ENCODE measurements at regions not wholly inside any gene's neighbourhood (a gene's known extent, or its start where the extent isn't known, plus 50 kb on each side); places are given as distances from the start of the nearest gene placed in this dataset.
"Not testable (repeated sequence)": the region's sequence is repeated elsewhere in the genome, so short reads cannot be mapped to it uniquely, and the experiment has no call there.

GRCh38 chr1:149213673-149214072 lies 110.3 kb upstream of the NBPF9 start:
- not testable (repeated sequence) for H3K36me3 Mint-ChIP-seq; H3K4me1 Mint-ChIP-seq (ENCODE audit: low read depth in 2 of 2); H3K27ac Mint-ChIP-seq; DNase-seq (ENCODE audit: low spot score); H3K9me3 Mint-ChIP-seq; ATAC-seq; H3K27me3 Mint-ChIP-seq; H3K4me3 Mint-ChIP-seq

GRCh38 chr1:149218080-149218988 lies 115.0 kb upstream of the NBPF9 start:
- not testable (repeated sequence) for H3K9me3 Mint-ChIP-seq; H3K36me3 Mint-ChIP-seq; DNase-seq (ENCODE audit: low spot score); ATAC-seq; H3K27me3 Mint-ChIP-seq; H3K4me1 Mint-ChIP-seq (ENCODE audit: low read depth in 2 of 2); H3K27ac Mint-ChIP-seq; H3K4me3 Mint-ChIP-seq

GRCh38 chr1:149219539-149219938 lies 116.2 kb upstream of the NBPF9 start:
- not testable (repeated sequence) for H3K4me1 Mint-ChIP-seq (ENCODE audit: low read depth in 2 of 2); H3K27ac Mint-ChIP-seq; H3K27me3 Mint-ChIP-seq; DNase-seq (ENCODE audit: low spot score); H3K36me3 Mint-ChIP-seq; ATAC-seq; H3K9me3 Mint-ChIP-seq; H3K4me3 Mint-ChIP-seq

DNA sequence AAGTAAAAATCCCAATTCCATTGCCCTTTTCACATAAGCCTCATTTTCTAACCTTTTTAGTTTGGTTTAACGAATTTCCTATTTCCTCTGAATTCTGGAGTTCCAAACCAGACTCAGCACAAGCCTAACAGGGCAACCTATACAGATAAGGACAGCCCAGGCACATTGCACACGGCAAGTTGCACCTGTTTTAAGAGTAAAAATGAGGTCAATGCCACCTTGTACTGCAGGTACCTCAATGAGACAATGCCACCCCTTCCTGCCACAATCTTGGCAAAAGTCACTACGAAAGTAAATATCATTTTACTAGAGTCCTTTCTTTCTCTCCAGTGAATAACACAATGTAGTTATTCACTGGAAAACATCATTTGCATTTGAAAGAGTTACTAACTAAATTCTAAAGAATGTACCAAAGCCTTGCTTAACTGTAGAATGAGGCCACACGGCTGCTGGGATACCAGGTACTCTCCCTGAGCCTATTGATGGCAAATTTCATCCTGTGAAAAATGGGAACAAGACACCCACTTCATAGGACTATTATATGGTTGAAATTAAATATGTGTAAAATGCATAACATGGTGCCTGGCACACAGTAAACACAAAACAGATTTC lies 117.2 kb upstream of the NBPF9 start:
- H3K36me3 Mint-ChIP-seq; H3K4me3 Mint-ChIP-seq; DNase-seq (ENCODE audit: low spot score); H3K4me1 Mint-ChIP-seq (ENCODE audit: low read depth in 2 of 2); H3K27me3 Mint-ChIP-seq; ATAC-seq; H3K27ac Mint-ChIP-seq; H3K9me3 Mint-ChIP-seq: not testable (repeated sequence)

- not testable (repeated sequence) for H3K4me1 Mint-ChIP-seq (ENCODE audit: low read depth in 2 of 2)
These were observed 124.7 kb upstream of the NBPF9 start for GRCh38 chr1:149227933-149228665.

GRCh38 chr1:149228672-149229585 lies 125.6 kb upstream of the NBPF9 start:
- H3K9me3 Mint-ChIP-seq; H3K4me1 Mint-ChIP-seq (ENCODE audit: low read depth in 2 of 2); H3K27me3 Mint-ChIP-seq; DNase-seq (ENCODE audit: low spot score); H3K4me3 Mint-ChIP-seq; H3K27ac Mint-ChIP-seq; H3K36me3 Mint-ChIP-seq: not testable (repeated sequence)
- peak; percentile 20 to 61 for ATAC-seq

More at GRCh38 chr1:149227933-149228665, 124.7 kb upstream of the NBPF9 start:
- not testable (repeated sequence) for H3K36me3 Mint-ChIP-seq; H3K27ac Mint-ChIP-seq; H3K27me3 Mint-ChIP-seq; DNase-seq (ENCODE audit: low spot score); H3K4me3 Mint-ChIP-seq; ATAC-seq; H3K9me3 Mint-ChIP-seq

GRCh38 chr1:149229813-149230212 lies 126.5 kb upstream of the NBPF9 start:
- H3K9me3 Mint-ChIP-seq, ATAC-seq: not testable (repeated sequence)

GRCh38 chr1:149234926-149235914 lies 131.9 kb upstream of the NBPF9 start:
- H3K27ac Mint-ChIP-seq; ATAC-seq; H3K4me1 Mint-ChIP-seq (ENCODE audit: low read depth in 2 of 2); DNase-seq (ENCODE audit: low spot score); H3K27me3 Mint-ChIP-seq; H3K9me3 Mint-ChIP-seq; H3K4me3 Mint-ChIP-seq; H3K36me3 Mint-ChIP-seq: not testable (repeated sequence)

More at GRCh38 chr1:149229813-149230212, 126.5 kb upstream of the NBPF9 start:
- not testable (repeated sequence) for H3K36me3 Mint-ChIP-seq; H3K4me1 Mint-ChIP-seq (ENCODE audit: low read depth in 2 of 2); H3K27me3 Mint-ChIP-seq; H3K4me3 Mint-ChIP-seq; H3K27ac Mint-ChIP-seq; DNase-seq (ENCODE audit: low spot score)

- not testable (repeated sequence) for H3K36me3 Mint-ChIP-seq; H3K27me3 Mint-ChIP-seq; H3K9me3 Mint-ChIP-seq; H3K4me1 Mint-ChIP-seq (ENCODE audit: low read depth in 2 of 2); DNase-seq (ENCODE audit: low spot score); H3K4me3 Mint-ChIP-seq; H3K27ac Mint-ChIP-seq
- peak in 1 of 2 donors; percentile 32 for ATAC-seq
These were observed 134.2 kb upstream of the NBPF9 start for GRCh38 chr1:149237515-149237914.

- H3K36me3 Mint-ChIP-seq; DNase-seq (ENCODE audit: low spot score); H3K27me3 Mint-ChIP-seq; H3K4me1 Mint-ChIP-seq (ENCODE audit: low read depth in 2 of 2); H3K4me3 Mint-ChIP-seq; ATAC-seq; H3K27ac Mint-ChIP-seq; H3K9me3 Mint-ChIP-seq: not testable (repeated sequence)
These were observed 136.7 kb upstream of the NBPF9 start for GRCh38 chr1:149239897-149240508.

DNA sequence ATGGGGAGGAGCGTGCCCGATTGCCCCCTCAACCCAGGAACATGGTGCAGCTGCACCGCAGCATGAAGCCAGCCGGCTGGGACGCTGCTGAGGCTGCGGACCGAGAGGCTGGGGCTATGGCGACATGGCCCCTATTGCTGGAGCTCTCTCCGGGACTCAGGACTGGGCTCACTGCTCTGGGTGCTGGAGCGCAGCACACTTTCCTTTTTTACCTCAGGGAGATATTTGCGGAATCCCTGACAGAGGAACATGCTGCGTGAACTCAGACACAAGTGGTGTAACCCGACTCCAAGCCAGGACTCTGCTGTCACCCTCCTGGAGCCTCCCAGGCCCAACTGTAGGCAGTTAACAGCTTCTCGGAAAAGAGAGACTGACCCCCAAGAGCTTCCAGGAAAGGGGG lies 137.2 kb upstream of the NBPF9 start:
- H3K4me1 Mint-ChIP-seq (ENCODE audit: low read depth in 2 of 2); ATAC-seq; H3K36me3 Mint-ChIP-seq; H3K4me3 Mint-ChIP-seq; H3K9me3 Mint-ChIP-seq; H3K27me3 Mint-ChIP-seq; H3K27ac Mint-ChIP-seq; DNase-seq (ENCODE audit: low spot score): not testable (repeated sequence)

- not testable (repeated sequence) for H3K27me3 Mint-ChIP-seq; H3K27ac Mint-ChIP-seq; H3K4me3 Mint-ChIP-seq; ATAC-seq; DNase-seq (ENCODE audit: low spot score); H3K9me3 Mint-ChIP-seq; H3K36me3 Mint-ChIP-seq; H3K4me1 Mint-ChIP-seq (ENCODE audit: low read depth in 2 of 2)
These were observed 137.9 kb upstream of the NBPF9 start for GRCh38 chr1:149241272-149241671.

Data from natural killer cell treated with Interleukin-12 subunit alpha and Interleukin-12 subunit beta and Interleukin-15 and Interleukin-18, amount 100 ng/mL, for 72 hours (primary cell).